SK-N-SH (cell line): ENCODE measurements at regions not wholly inside any gene's neighbourhood (a gene's known extent, or its start where the extent isn't known, plus 50 kb on each side); places are given as distances from the start of the nearest gene placed in this dataset.
"Not testable (repeated sequence)": the region's sequence is repeated elsewhere in the genome, so short reads cannot be mapped to it uniquely, and the experiment has no call there.

Experiments
- CTCF ChIA-PET: fragments of 300-600, 350-600 bp; formaldehyde crosslinking; extraction: SDS; loops from one replicate; lab custom pipeline; 2021; lab: Yijun Ruan, JAX
- POLR2A ChIA-PET: fragments of 350-600 bp; sonication (Branson Sonifier 250); formaldehyde crosslinking; extraction: SDS; loops from one replicate; lab custom pipeline; 2020; ENCODE audit warnings: antibody characterized with exemption, inconsistent platforms; lab: Yijun Ruan, JAX
- DNase-seq: peaks from one replicate; pipeline ENCODE4 v3.0.0; 2012
- H2AFZ ChIP-seq: fragments of 200-600 bp; sonication (generic); 2 replicates; pipeline ENCODE4 v1.8.1; 2016; ENCODE audit warnings: antibody characterized with exemption, mild to moderate bottlenecking, low read depth
- H3F3A ChIP-seq: fragments of 200-600 bp; sonication (generic); replicated peaks from 2 replicates; pipeline ENCODE3; 2016; ENCODE audit warnings: antibody characterized with exemption, mild to moderate bottlenecking; ENCODE audit not compliant: insufficient read depth
- H3K27ac ChIP-seq, 2 experiments: fragments of 200-500 bp in 1 of 2; fragments of 200-600 bp in 1 of 2; sonication (Bioruptor generic) in 1 of 2; sonication (generic), shearing (Covaris generic) in 1 of 2; 2 replicates each; pipeline versions ENCODE4 v1.5.1 to v1.6.1; 2014 to 2016; ENCODE audit warnings: low read depth in 2 of 2, inconsistent platforms in 1 of 2, low read length in 1 of 2, mild to moderate bottlenecking in 1 of 2, mixed read lengths in 1 of 2
- H3K27me3 ChIP-seq: fragments of 200-600 bp; sonication (generic), shearing (Covaris generic); 2 replicates; pipeline ENCODE4 v1.6.1; 2016; ENCODE audit warnings: mixed run types; ENCODE audit not compliant: insufficient read depth
- H3K36me3 ChIP-seq, 2 experiments: fragments of 200-500 bp in 1 of 2; fragments of 200-600 bp in 1 of 2; sonication (Bioruptor generic) in 1 of 2; sonication (generic) in 1 of 2; replicated peaks in 1 of 2; 2 replicates each; pipeline versions ENCODE3 to v1.5.1; 2014 to 2016; ENCODE audit warnings: low read length in 1 of 2, mild to moderate bottlenecking in 1 of 2; ENCODE audit not compliant: insufficient read depth in 2 of 2, control insufficient read depth in 1 of 2
- H3K4me1 ChIP-seq, 2 experiments: fragments of 200-500 bp in 1 of 2; fragments of 200-600 bp in 1 of 2; sonication (Bioruptor generic) in 1 of 2; sonication (generic), shearing (Covaris generic) in 1 of 2; 2 replicates each; pipeline versions ENCODE4 v1.5.1 to v1.6.1; 2014 to 2016; ENCODE audit warnings: low read depth in 1 of 2, low read length in 1 of 2, mixed run types in 1 of 2; ENCODE audit not compliant: insufficient read depth in 2 of 2, control insufficient read depth in 1 of 2
- H3K4me2 ChIP-seq: fragments of 200-600 bp; sonication (generic), shearing (Covaris generic); 2 replicates; pipeline ENCODE4 v1.6.1; 2017; ENCODE audit warnings: mixed run types
- H3K4me3 ChIP-seq, 2 experiments: fragments of 200-500 bp in 1 of 2; fragments of 200-600 bp in 1 of 2; sonication (Bioruptor generic) in 1 of 2; sonication (generic), shearing (Covaris generic) in 1 of 2; 2 replicates each; pipeline versions ENCODE4 v1.5.1 to v1.8.1; 2014 to 2016; ENCODE audit warnings: low read depth in 2 of 2, inconsistent platforms in 1 of 2, low read length in 1 of 2, mild to moderate bottlenecking in 1 of 2, mixed read lengths in 1 of 2, moderate library complexity in 1 of 2
- H3K79me2 ChIP-seq: fragments of 200-600 bp; sonication (generic); 2 replicates; pipeline ENCODE4 v1.8.1; 2017; ENCODE audit warnings: mild to moderate bottlenecking; ENCODE audit not compliant: insufficient read depth
- H3K9ac ChIP-seq: fragments of 200-600 bp; sonication (generic); 2 replicates; pipeline ENCODE4 v1.6.1; 2017; ENCODE audit warnings: mixed run types
- H3K9me2 ChIP-seq: fragments of 200-600 bp; sonication (generic); 2 replicates; pipeline ENCODE4 v1.6.1; 2017; ENCODE audit warnings: mixed run types
- H3K9me3 ChIP-seq: fragments of 200-600 bp; sonication (generic); 2 replicates; pipeline ENCODE4 v1.6.1; 2017; ENCODE audit warnings: mixed run types, mild to moderate bottlenecking, moderate library complexity
- H4K20me1 ChIP-seq: fragments of 200-600 bp; sonication (generic); 2 replicates; pipeline ENCODE4 v1.6.1; 2017; ENCODE audit warnings: mild to moderate bottlenecking, mixed run types; ENCODE audit not compliant: insufficient read depth
- FOSL2 ChIP-seq: IDR thresholded peaks from 2 replicates; pipeline ENCODE4 v1.4.0; 2012; ENCODE audit warnings: low read depth, mild to moderate bottlenecking, moderate library complexity, borderline replicate concordance
- FOXJ3 ChIP-seq: sonication (generic); formaldehyde crosslinking; IDR thresholded peaks from 2 replicates; pipeline ENCODE4 v1.5.1; 2020; ENCODE audit warnings: mild to moderate bottlenecking, missing genetic modification reagents
- GABPA ChIP-seq: IDR thresholded peaks from 2 replicates; pipeline ENCODE4 v1.4.0; 2012; ENCODE audit warnings: low read depth, mild to moderate bottlenecking
- GATA2 ChIP-seq: sonication (generic); formaldehyde crosslinking; IDR thresholded peaks from 2 replicates; pipeline ENCODE4 v1.5.0; 2020; ENCODE audit warnings: mild to moderate bottlenecking, missing genetic modification reagents
- JUND ChIP-seq: IDR thresholded peaks from 2 replicates; pipeline ENCODE4 v1.4.0; 2012
- MXI1 ChIP-seq: IDR thresholded peaks from 2 replicates; pipeline ENCODE4 v1.6.1; 2012; ENCODE audit warnings: mild to moderate bottlenecking, low read depth, low read length, improper control_type of control experiment
- NFIC ChIP-seq: IDR thresholded peaks from 2 replicates; pipeline ENCODE4 v1.4.0; 2012; ENCODE audit warnings: borderline replicate concordance
- NRF1 ChIP-seq: IDR thresholded peaks from 2 replicates; pipeline ENCODE4 v1.6.1; 2012; ENCODE audit warnings: low read depth, mild to moderate bottlenecking, low read length
- RCOR1 ChIP-seq: fragments of 150-350 bp; IDR thresholded peaks from 2 replicates; pipeline ENCODE4 v1.6.1; 2017; ENCODE audit warnings: antibody characterized with exemption, low read length
- SMC3 ChIP-seq: IDR thresholded peaks from 2 replicates; pipeline ENCODE4 v1.6.1; 2012; ENCODE audit warnings: low read depth, low read length, improper control_type of control experiment
- TEAD4 ChIP-seq: IDR thresholded peaks from 2 replicates; pipeline ENCODE4 v1.4.0; 2012; ENCODE audit warnings: mild to moderate bottlenecking, borderline replicate concordance; ENCODE audit not compliant: insufficient read depth
- WGBS: methylation state at CpG from one replicate; pipeline ENCODE4 v1.1.6; 2017; ENCODE audit warnings: low lambda C conversion rate; 5-methylcytosine and 5-hydroxymethylcytosine counted together
- TF ChIP-seq, protein P1 (sequence below): fragments of 150-350 bp; IDR thresholded peaks from 2 replicates; pipeline ENCODE4 v1.6.1; 2017; ENCODE audit warnings: antibody characterized with exemption, low read length, low read depth, borderline replicate concordance
- TF ChIP-seq, protein P2 (sequence below): IDR thresholded peaks from 2 replicates; pipeline ENCODE4; 2012
- TF ChIP-seq, protein P3 (sequence below): fragments of 150-350 bp; IDR thresholded peaks from 2 replicates; pipeline ENCODE4 v1.6.1; 2016; ENCODE audit warnings: mild to moderate bottlenecking, low read depth, low read length
- TF ChIP-seq, protein P4 (sequence below): IDR thresholded peaks from 2 replicates; pipeline ENCODE4 v1.4.0; 2012; ENCODE audit warnings: low read depth
- TF ChIP-seq, protein P5 (sequence below): fragments of 200-600 bp; sonication (generic); IDR thresholded peaks from 2 replicates; pipeline ENCODE4 v1.6.1; 2017; ENCODE audit warnings: antibody characterized with exemption, mild to moderate bottlenecking, moderate library complexity

DNA sequence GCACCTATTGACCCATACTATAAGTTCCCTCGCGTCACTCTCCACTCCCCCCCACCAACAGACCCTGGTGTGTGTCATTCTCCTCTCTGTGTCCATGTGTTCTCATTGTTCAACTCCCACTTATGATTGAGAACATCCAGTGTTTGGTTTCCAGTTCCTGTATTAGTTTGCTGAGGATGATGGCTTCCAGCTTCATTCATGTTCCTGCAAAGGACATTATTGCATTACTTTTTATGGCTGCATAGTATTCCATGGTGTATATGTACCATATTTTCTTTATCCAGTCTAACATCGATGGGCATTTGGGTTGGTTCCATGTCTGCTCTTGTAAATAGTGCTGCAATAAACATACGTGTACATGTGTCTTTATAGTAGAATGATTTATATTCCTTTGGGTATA lies 709.6 kb upstream of the ZNF608 start:
- H3K36me3 ChIP-seq, H3F3A ChIP-seq, CTCF ChIA-PET, H3K79me2 ChIP-seq, H4K20me1 ChIP-seq, H3K27me3 ChIP-seq, H2AFZ ChIP-seq, DNase-seq, H3K4me3 ChIP-seq, H3K4me2 ChIP-seq, H3K9me3 ChIP-seq, H3K9ac ChIP-seq, H3K27ac ChIP-seq, POLR2A ChIA-PET, H3K9me2 ChIP-seq, H3K4me1 ChIP-seq: not testable (repeated sequence)
- WGBS: 93% methylated on average over 4 of the region's 4 CpGs

DNA sequence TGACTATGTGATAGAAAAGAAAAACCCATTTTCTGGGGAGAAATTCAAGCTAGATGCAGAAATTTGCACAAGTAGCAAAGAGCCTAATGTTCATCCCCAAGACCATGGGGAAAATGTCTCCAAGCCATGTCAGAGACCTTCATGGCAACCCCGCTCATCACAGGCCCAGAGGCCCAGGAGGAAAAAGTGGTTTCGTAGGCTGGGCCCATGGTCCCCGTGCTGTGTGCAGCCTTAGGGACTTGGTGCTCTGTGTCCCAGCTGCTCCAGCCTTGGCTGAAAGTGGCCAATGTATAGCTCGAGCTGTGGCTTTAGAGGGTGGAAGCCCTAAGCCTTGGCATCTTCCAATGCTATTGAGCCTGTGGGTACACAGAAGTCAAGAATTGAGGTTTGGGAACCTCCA lies 711.2 kb upstream of the ZNF608 start:
- H3K9me3 ChIP-seq: no peaks in the 10 kb centered on the region
- POLR2A ChIA-PET: interaction anchor here (0.6 kb wide), 1 partner anchor 783 kb away, joined by 7 read pairs; no protein-coding TSS in a partner anchor
- H3F3A ChIP-seq: no peaks in the 10 kb centered on the region
- H3K4me1 ChIP-seq: peaks cover 0 to 2% of the 10 kb centered on the region in 2 experiments; a peak in 1 of 4 replicates
- H3K4me2 ChIP-seq: no peak overlapping the region
- no peaks in the 10 kb centered on the region for H3K27me3 ChIP-seq
- H3K9me2 ChIP-seq: no peaks in the 10 kb centered on the region
- no peak for DNase-seq
- no peaks in the 10 kb centered on the region for H4K20me1 ChIP-seq
- TF ChIP-seq FOXJ3 (CRISPR knock-in tag) (no peak), SMC3 (no peak), JUND (no peak), NFIC (no peak), GABPA (no peak), MXI1 (no peak), NRF1 (no peak), FOSL2 (no peak), TEAD4 (no peak), RCOR1 (no peak), GATA2 (CRISPR knock-in tag) (no peak)
- TF ChIP-seq, protein P1, sequence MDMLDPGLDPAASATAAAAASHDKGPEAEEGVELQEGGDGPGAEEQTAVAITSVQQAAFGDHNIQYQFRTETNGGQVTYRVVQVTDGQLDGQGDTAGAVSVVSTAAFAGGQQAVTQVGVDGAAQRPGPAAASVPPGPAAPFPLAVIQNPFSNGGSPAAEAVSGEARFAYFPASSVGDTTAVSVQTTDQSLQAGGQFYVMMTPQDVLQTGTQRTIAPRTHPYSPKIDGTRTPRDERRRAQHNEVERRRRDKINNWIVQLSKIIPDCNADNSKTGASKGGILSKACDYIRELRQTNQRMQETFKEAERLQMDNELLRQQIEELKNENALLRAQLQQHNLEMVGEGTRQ: no peak
- TF ChIP-seq, protein P2, sequence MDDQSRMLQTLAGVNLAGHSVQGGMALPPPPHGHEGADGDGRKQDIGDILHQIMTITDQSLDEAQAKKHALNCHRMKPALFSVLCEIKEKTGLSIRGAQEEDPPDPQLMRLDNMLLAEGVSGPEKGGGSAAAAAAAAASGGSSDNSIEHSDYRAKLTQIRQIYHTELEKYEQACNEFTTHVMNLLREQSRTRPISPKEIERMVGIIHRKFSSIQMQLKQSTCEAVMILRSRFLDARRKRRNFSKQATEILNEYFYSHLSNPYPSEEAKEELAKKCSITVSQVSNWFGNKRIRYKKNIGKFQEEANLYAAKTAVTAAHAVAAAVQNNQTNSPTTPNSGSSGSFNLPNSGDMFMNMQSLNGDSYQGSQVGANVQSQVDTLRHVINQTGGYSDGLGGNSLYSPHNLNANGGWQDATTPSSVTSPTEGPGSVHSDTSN: no peak
- TF ChIP-seq, protein P3, sequence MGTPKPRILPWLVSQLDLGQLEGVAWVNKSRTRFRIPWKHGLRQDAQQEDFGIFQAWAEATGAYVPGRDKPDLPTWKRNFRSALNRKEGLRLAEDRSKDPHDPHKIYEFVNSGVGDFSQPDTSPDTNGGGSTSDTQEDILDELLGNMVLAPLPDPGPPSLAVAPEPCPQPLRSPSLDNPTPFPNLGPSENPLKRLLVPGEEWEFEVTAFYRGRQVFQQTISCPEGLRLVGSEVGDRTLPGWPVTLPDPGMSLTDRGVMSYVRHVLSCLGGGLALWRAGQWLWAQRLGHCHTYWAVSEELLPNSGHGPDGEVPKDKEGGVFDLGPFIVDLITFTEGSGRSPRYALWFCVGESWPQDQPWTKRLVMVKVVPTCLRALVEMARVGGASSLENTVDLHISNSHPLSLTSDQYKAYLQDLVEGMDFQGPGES: no peak
- TF ChIP-seq, protein P4, sequence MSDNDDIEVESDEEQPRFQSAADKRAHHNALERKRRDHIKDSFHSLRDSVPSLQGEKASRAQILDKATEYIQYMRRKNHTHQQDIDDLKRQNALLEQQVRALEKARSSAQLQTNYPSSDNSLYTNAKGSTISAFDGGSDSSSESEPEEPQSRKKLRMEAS: no peak
- TF ChIP-seq, protein P5, sequence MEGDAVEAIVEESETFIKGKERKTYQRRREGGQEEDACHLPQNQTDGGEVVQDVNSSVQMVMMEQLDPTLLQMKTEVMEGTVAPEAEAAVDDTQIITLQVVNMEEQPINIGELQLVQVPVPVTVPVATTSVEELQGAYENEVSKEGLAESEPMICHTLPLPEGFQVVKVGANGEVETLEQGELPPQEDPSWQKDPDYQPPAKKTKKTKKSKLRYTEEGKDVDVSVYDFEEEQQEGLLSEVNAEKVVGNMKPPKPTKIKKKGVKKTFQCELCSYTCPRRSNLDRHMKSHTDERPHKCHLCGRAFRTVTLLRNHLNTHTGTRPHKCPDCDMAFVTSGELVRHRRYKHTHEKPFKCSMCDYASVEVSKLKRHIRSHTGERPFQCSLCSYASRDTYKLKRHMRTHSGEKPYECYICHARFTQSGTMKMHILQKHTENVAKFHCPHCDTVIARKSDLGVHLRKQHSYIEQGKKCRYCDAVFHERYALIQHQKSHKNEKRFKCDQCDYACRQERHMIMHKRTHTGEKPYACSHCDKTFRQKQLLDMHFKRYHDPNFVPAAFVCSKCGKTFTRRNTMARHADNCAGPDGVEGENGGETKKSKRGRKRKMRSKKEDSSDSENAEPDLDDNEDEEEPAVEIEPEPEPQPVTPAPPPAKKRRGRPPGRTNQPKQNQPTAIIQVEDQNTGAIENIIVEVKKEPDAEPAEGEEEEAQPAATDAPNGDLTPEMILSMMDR: no peak
- TF ChIP-seq, all 33 proteins: peak for 0
- Histone ChIP-seq H2AFZ (no peak overlapping the region), H3K9ac (no peak overlapping the region), H3K36me3 (no peaks in the 10 kb centered on the region), H3K79me2 (no peaks in the 10 kb centered on the region), H3K4me3 (no peak overlapping the region), H3K27ac (no peak overlapping the region)
- WGBS: 50% methylated on average over 1 of the region's 4 CpGs
- CTCF ChIA-PET: no interaction called here

DNA sequence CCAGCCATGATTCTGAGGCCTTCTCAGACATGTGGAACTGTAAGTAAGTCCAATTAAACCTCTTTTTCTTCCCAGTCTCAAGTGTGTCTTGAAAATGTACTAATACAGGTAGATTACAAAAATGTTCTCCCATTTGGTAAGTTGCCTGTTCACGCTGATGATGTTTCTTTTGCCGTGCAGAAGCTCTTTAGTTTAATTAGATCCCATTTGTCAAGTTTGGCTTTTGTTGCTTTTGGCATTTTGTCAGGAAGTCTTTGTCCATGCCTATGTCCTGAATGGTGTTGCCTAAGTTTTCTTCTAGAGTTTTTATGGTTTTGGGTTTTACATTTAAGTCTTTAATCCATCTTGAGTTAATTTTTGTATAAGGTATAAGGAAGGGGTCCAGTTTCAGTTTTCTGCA lies 712.5 kb upstream of the ZNF608 start:
- H2AFZ ChIP-seq, DNase-seq, H3K9me3 ChIP-seq, H3K9me2 ChIP-seq, H3K79me2 ChIP-seq, H3K27me3 ChIP-seq, H3K4me2 ChIP-seq, H3K36me3 ChIP-seq, H3K9ac ChIP-seq, H3K27ac ChIP-seq, H3K4me1 ChIP-seq, H3F3A ChIP-seq, H3K4me3 ChIP-seq, H4K20me1 ChIP-seq, POLR2A ChIA-PET: not testable (repeated sequence)
- 78% methylated on average over 2 of the region's 2 CpGs for WGBS
- CTCF ChIA-PET: interaction anchor here (0.9 kb wide), 1 partner anchor 183 kb away, joined by 3 read pairs; no protein-coding TSS in a partner anchor
